KBM-7 (cell line): ENCODE measurements at regions not wholly inside any gene's neighbourhood (a gene's known extent, or its start where the extent isn't known, plus 50 kb on each side); places are given as distances from the start of the nearest gene placed in this dataset.
"Not testable (repeated sequence)": the region's sequence is repeated elsewhere in the genome, so short reads cannot be mapped to it uniquely, and the experiment has no call there.

ENCODE experiments used
- DNase-seq: peaks from one replicate; pipeline ENCODE4 v3.0.0-alpha.2; 2015
- in situ Hi-C: fragments of 300-500 bp; cut with MboI; formaldehyde crosslinking; loops from 2 replicates; pipeline ENCODE4 v1.14.3; 2020; ENCODE audit warnings: low sequenced_read_pairs, low pct_unique_long_range_greater_than_20kb, mixed read lengths

DNA sequence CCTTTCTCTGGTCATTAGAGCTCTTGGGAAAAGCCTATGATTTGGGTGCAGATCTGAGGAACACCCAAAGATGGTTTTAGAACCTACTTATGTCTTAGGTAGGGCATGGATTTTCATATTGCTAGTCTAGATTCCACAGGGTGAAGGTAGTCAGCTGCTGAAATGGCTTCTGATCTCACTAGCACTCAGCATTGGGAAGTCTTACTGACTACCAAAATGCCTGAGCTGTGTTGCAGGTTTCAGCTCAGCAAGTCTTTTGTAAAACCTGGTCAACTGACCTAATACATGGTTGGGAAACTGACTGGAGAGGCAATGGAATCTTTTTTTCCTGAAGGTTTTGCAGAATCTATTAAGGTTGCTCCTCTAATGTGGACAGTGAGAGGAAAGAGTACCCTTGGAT lies 136.4 kb downstream of the CCNG2 start:
- no peak for DNase-seq
- in situ Hi-C loops, result no loop called here

- in situ Hi-C loops, DNase-seq: not testable (repeated sequence)
Observed at GRCh38 chr4:77300996-77301395, 144.0 kb downstream of the CCNG2 start.

DNA sequence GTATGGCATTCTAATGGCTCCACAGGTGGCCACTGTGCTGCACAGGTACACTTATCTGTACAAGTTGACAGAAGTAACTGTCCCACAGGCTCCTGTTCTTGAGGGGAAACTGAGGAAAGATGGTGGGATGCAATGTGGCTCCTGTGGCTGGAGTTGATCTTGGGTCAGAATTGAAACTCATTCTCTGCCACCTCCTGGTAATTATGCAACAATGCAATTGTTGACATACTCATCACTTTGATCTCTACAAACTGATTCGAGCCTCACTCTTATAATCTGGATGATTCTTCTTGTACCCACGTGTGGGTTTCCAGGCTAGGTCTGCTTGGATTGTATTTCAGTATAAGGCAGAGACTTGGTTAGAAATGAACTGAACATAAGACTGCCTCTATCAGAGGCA lies 148.8 kb downstream of the CCNG2 start:
- no peak for DNase-seq
- in situ Hi-C loops, result no loop called here

- in situ Hi-C loops, result no loop called here
- no peak for DNase-seq
Observed at GRCh38 chr4:77306496-77306895, 149.5 kb downstream of the CCNG2 start.

DNA sequence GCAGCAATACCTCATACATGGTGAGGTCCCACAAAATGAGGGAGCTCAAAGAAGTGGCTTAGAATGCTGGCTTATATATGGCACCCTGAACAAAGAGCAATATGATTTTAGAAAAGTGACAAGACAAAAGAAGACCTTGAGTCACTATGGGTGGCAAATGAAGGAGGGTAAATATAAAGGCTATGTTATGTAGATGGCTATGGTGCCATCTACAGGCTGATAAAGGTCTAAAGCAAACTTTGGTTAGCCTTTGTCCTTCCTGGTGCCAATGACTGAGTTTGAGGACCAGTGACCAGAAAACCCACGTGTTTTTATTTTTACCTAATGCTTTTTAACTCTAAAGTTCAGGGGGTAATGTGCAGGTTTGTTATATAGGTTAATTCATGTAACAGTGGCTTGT lies 151.8 kb downstream of the CCNG2 start:
- DNase-seq, result peak; percentile 61
- in situ Hi-C loops, result no loop called here

- in situ Hi-C loops, result no loop called here
- no peak for DNase-seq
Observed at GRCh38 chr4:77309496-77309895, 152.5 kb downstream of the CCNG2 start.

GRCh38 chr4:77310931-77311330 lies 153.9 kb downstream of the CCNG2 start:
- no peak for DNase-seq
- in situ Hi-C loops, result no loop called here

DNA sequence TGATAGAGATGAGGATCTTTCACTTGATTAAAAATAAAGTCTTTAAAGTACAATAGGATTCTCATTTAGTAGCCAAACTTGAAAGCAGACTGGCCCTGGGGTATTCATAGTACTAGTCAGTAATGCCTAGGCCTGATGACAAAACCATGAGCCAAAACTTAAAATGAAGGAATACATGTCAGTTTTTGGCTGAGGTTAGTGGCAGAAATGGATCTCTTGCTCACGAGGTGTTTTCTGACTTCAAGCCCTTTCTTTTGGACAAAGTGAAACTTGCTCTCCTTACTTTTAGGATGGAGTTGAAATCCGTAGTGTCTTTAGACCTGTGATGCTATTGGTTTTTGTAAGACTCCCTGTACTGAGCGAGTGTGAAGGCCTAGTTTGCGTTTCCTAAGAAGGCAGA lies 157.7 kb downstream of the CCNG2 start:
- DNase-seq, result no peak
- in situ Hi-C loops, result no loop called here

- DNase-seq, result no peak
- in situ Hi-C loops, result no loop called here
Observed at GRCh38 chr4:77327151-77327550, 170.1 kb downstream of the CCNG2 start.

DNA sequence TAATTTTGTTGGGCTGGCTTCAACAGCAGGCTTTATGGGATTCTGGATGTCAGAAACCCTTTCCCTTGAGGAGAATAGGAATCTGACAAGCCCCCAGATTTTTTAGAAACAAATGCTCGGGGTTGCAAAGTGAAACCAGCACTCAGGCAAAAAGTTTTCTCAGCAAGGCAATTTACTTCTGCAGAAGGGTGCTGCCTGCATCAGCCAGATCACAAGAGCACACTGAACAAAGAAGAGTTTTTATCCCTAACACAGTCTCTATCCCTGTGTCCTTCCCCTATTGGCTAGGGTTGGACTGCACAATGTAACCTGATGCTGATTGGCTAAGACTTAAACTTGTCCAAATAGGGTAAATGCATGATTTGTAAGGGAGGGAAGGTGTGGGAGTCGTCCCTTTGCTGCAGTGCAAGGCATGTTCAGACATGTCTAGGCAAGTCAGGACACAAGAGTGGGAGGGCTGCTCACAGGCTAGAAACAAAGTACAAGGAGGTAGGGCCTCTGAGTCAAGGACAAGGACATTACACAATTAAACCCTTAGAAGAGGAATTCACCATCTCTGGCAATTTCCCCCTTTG lies 175.8 kb downstream of the CCNG2 start:
- DNase-seq, result peak; percentile 45
- in situ Hi-C loops, result no loop called here

DNA sequence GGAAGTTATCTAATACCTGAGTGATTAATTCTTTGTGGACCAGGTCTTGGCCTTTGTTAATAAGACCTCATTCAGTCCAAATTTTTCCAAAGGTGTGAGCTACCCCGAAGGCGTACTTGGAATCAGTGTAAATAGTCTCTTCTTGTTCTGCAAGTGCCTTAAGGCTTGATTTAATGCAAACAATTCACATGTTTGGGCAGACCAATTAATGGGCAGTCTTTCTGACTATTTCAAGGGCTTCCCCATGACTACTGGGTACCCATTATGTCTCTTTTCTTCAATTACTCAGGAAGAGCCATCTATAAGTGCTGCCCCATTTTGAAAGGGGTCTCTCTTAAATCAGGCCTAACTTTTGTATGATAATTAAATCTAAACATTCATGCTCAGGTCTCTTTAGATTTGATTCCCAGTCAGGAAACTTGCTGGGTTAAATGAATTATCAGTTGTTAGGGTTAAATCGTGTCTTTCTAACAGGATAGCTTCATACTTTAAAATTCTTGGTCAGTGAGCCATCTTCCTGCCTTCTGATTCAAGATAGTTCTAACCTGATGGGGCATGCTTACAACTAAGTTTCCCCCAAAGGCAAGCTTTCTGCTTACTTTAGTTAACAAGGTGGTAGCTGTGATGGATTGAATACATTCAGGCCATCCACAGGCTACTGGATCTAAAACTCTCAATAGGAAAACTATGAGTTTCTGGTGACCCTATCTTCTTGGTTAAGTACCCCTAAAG lies 179.6 kb downstream of the CCNG2 start:
- in situ Hi-C loops, result no loop called here
- DNase-seq, result no peak

DNA sequence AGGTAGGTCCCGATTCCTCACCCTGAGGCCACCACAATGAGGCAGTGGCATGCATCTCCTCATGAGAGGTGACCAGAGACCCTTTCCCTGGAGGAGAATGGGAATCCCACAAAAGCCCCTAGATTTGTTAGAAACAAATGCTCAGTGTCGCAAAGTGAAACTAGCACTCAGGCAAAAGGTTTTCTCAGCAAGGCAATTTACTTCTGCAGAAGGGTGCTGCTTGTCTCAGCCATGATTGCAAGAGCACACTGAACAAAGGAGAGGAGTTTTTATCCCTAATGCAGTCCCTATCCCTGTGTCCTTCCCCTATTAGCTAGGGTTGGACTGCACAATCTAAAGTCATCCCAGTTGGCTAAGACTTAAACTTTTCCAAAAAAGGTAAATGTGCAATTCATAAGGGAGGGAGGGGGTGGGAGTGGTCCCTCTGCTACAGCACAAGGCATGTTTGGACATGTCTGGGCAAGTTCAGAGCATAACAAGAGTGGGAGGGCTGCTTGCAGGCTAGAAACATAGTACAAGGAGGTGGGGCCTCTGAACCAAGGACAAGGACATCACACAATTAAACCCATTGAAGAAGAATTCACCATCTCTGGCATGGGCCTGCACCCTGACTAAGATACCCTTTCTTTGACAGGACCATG lies 185.3 kb downstream of the CCNG2 start:
- in situ Hi-C loops, result no loop called here
- DNase-seq, result no peak

- in situ Hi-C loops, result no loop called here
- peak; percentile 24 for DNase-seq
Observed at GRCh38 chr4:77344001-77344400, 187.0 kb downstream of the CCNG2 start.

DNA sequence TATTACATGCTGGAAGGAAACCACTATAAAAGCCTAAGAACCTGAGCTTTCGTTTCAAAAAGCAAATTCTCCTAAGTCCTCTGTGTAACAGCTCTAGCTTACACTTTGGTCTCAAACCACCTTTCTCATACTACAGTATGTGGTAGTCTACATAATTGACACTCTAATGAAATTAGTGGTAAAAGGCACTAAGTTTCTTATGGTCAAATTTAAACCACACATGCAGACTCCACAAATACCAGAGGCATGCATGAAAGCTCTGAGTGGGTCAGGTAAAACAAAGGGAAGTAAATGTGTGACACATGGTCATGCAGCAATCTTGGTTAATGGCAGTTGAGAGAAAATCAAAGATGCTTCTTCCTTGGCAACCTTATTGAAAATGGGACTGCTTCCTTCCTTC lies 187.8 kb downstream of the CCNG2 start:
- no peak for DNase-seq
- in situ Hi-C loops, result no loop called here

DNA sequence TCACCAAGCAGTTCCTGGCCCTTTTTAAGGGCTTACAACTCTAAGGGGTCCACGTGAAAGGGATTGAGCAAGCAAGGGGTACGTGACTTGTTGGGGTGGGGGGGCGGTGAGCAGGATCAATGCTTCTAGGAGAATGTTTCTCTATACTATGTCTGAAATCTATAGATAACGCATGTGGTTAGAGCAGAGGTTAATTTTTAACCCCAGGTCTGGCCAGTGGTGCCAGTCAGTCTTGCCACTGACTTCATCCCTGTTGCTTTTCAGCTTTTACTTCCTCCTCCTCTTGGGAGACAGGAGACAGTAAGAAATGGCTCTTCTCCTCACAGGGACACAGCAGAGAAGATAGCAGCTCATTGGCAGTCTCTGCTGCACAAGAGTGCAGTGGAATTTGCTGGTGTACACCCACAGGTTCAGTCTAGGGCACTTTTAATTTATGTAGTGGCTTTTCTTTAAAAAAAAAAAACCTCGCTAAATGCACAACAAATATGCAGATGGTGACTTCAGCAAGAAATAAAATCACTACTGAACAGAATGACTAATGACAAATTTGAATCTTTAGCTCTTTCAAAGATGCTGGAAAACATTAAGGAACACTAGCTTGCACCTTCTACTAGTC lies 190.5 kb downstream of the CCNG2 start:
- DNase-seq, result peak; percentile 22
- in situ Hi-C loops, result no loop called here

- DNase-seq, result no peak
- in situ Hi-C loops, result no loop called here
Observed at GRCh38 chr4:77348815-77349214, 191.8 kb downstream of the CCNG2 start.

GRCh38 chr4:77349364-77349763 lies 192.4 kb downstream of the CCNG2 start:
- no peak for DNase-seq
- in situ Hi-C loops, result no loop called here

- DNase-seq, result no peak
- in situ Hi-C loops, result no loop called here
Observed at GRCh38 chr4:77349796-77350195, 192.8 kb downstream of the CCNG2 start.

GRCh38 chr4:77352192-77352591 lies 195.2 kb downstream of the CCNG2 start:
- in situ Hi-C loops, result no loop called here

GRCh38 chr4:77353724-77354315 lies 196.8 kb downstream of the CCNG2 start:
- in situ Hi-C loops, DNase-seq: not testable (repeated sequence)

More at GRCh38 chr4:77352192-77352591, 195.2 kb downstream of the CCNG2 start:
- no peak for DNase-seq
